H1 (cell line): ENCODE measurements at regions not wholly inside any gene's neighbourhood (a gene's known extent, or its start where the extent isn't known, plus 50 kb on each side); places are given as distances from the start of the nearest gene placed in this dataset.

Experiments used
- CTCF ChIA-PET: fragments of 300-600 bp; sonication (Branson Sonifier 250); formaldehyde crosslinking; loops from one replicate; lab custom pipeline; 2021; ENCODE audit not compliant: partially characterized antibody; lab: Charles Lee
- POLR2A ChIA-PET: fragments of 300-600 bp; sonication (Branson Sonifier 250); formaldehyde crosslinking; loops from one replicate; lab custom pipeline; 2021; ENCODE audit warnings: inconsistent platforms; ENCODE audit not compliant: partially characterized antibody; lab: Charles Lee
- DNase-seq, 2 experiments: peaks; one replicate each; pipeline versions ENCODE4 v3.0.0 to v3.0.0-alpha.2; 2010 to 2022; ENCODE audit warnings: low spot score in 2 of 2, low read depth in 1 of 2, mixed read lengths in 1 of 2
- FAIRE-seq: peaks from 2 replicates; lab custom pipeline; 2011; peaks lifted over from hg19 to GRCh38; lab: Jason Lieb, UNC
- H2AFZ ChIP-seq: 2 replicates; pipeline ENCODE4 v1.8.1; 2012; ENCODE audit warnings: low read length, inconsistent platforms
- H2AK5ac ChIP-seq: 2 replicates; pipeline ENCODE4 v1.6.1; 2013; ENCODE audit warnings: low read depth, low read length
- H2BK120ac ChIP-seq: replicated peaks from 2 replicates; pipeline ENCODE3; 2013; ENCODE audit warnings: low read depth, low read length, inconsistent platforms
- H2BK12ac ChIP-seq: 2 replicates; pipeline ENCODE4 v1.6.1; 2013; ENCODE audit warnings: low read depth, low read length
- H2BK15ac ChIP-seq: 2 replicates; pipeline ENCODE4 v1.6.1; 2013; ENCODE audit warnings: low read length
- H2BK20ac ChIP-seq: 2 replicates; pipeline ENCODE4 v1.6.1; 2013; ENCODE audit warnings: low read length
- H2BK5ac ChIP-seq: 2 replicates; pipeline ENCODE4 v1.6.1; 2013; ENCODE audit warnings: low read depth, low read length
- H3K14ac ChIP-seq: 2 replicates; pipeline ENCODE4 v1.6.1; 2013; ENCODE audit warnings: inconsistent platforms; ENCODE audit not compliant: insufficient read length
- H3K18ac ChIP-seq: 2 replicates; pipeline ENCODE4 v1.6.1; 2013; ENCODE audit warnings: low read length; ENCODE audit errors: extremely low read depth
- H3K23ac ChIP-seq: 2 replicates; pipeline ENCODE4 v1.6.1; 2013; ENCODE audit warnings: inconsistent platforms; ENCODE audit not compliant: insufficient read length
- H3K23me2 ChIP-seq: 2 replicates; pipeline ENCODE4 v1.6.1; 2013; ENCODE audit warnings: low read depth, low read length
- H3K27ac ChIP-seq: 2 replicates; pipeline ENCODE4 v1.6.1; 2011; ENCODE audit warnings: low read depth, low read length, inconsistent platforms
- H3K27me3 ChIP-seq, 4 experiments: replicated peaks in 1 of 4; 1 replicate in 1 of 4; 2 replicates in 3 of 4; pipeline versions ENCODE4 v1.6.1 to v1.8.1; 2011 to 2013; ENCODE audit warnings: low read length in 3 of 4, mild to moderate bottlenecking in 3 of 4, inconsistent platforms in 2 of 4, mixed read lengths in 2 of 4, moderate library complexity in 1 of 4; ENCODE audit not compliant: control insufficient read depth in 3 of 4, insufficient read depth in 3 of 4; ENCODE audit errors: extremely low read depth in 1 of 4
- H3K36me3 ChIP-seq, 4 experiments: 2 replicates each; pipeline versions ENCODE4 v1.6.1 to v1.8.1; 2011 to 2013; ENCODE audit warnings: mild to moderate bottlenecking in 4 of 4, low read length in 3 of 4, moderate library complexity in 2 of 4, control low read depth in 1 of 4, inconsistent platforms in 1 of 4; ENCODE audit not compliant: insufficient read depth in 4 of 4, control insufficient read depth in 2 of 4
- H3K4ac ChIP-seq: replicated peaks from 2 replicates; pipeline ENCODE3; 2013; ENCODE audit warnings: low read length, low read depth, mixed read lengths, inconsistent platforms; ENCODE audit not compliant: insufficient read length
- H3K4me1 ChIP-seq, 4 experiments: replicated peaks in 1 of 4; 1 replicate in 1 of 4; 2 replicates in 3 of 4; pipeline versions ENCODE4 v1.6.1 to v1.8.1; 2011 to 2013; ENCODE audit warnings: low read length in 3 of 4, inconsistent platforms in 2 of 4, mixed read lengths in 1 of 4; ENCODE audit not compliant: insufficient read depth in 4 of 4, control insufficient read depth in 3 of 4
- H3K4me2 ChIP-seq, 2 experiments: 2 replicates each; pipeline versions ENCODE4 v1.6.1 to v1.8.1; 2011 to 2013; ENCODE audit warnings: low read depth in 2 of 2, low read length in 2 of 2, control low read depth in 1 of 2, inconsistent platforms in 1 of 2, mild to moderate bottlenecking in 1 of 2; ENCODE audit not compliant: insufficient read depth in 1 of 2
- H3K4me3 ChIP-seq, 4 experiments: fragments of 200-600, 300-600 bp in 1 of 4; sonication (generic), shearing (Covaris generic), sonication (Bioruptor Twin) in 1 of 4; 2 replicates each; pipeline versions ENCODE4 v1.5.1 to v1.8.1; 2011 to 2016; ENCODE audit warnings: low read length in 4 of 4, low read depth in 3 of 4, control low read depth in 2 of 4, inconsistent platforms in 2 of 4, mild to moderate bottlenecking in 2 of 4, mixed read lengths in 1 of 4, moderate library complexity in 1 of 4; ENCODE audit not compliant: insufficient read depth in 2 of 4; ENCODE audit errors: extremely low read depth in 1 of 4
- H3K56ac ChIP-seq: replicated peaks from 2 replicates; pipeline ENCODE3; 2013; ENCODE audit warnings: low read depth, mild to moderate bottlenecking, mixed read lengths, low read length, inconsistent platforms; ENCODE audit not compliant: insufficient read length
- H3K79me1 ChIP-seq: 2 replicates; pipeline ENCODE4 v1.6.1; 2013; ENCODE audit warnings: low read depth, low read length, control low read depth
- H3K79me2 ChIP-seq, 2 experiments: 2 replicates each; pipeline versions ENCODE4 v1.6.1 to v1.8.1; 2012 to 2013; ENCODE audit warnings: low read length in 2 of 2, mild to moderate bottlenecking in 2 of 2, inconsistent platforms in 1 of 2; ENCODE audit not compliant: insufficient read depth in 2 of 2, control insufficient read depth in 1 of 2
- H3K9ac ChIP-seq, 4 experiments: replicated peaks in 1 of 4; 1 replicate in 1 of 4; 2 replicates in 3 of 4; pipeline versions ENCODE4 v1.6.1 to v1.8.1; 2011 to 2013; ENCODE audit warnings: low read depth in 3 of 4, low read length in 3 of 4, control low read depth in 2 of 4, mild to moderate bottlenecking in 2 of 4, moderate library complexity in 2 of 4, inconsistent platforms in 1 of 4; ENCODE audit errors: extremely low read depth in 1 of 4
- H3K9me3 ChIP-seq, 2 experiments: 2 replicates each; pipeline versions ENCODE4 v1.6.1 to v1.8.1; 2012 to 2013; ENCODE audit warnings: mild to moderate bottlenecking in 2 of 2, moderate library complexity in 2 of 2, control low read depth in 1 of 2, inconsistent platforms in 1 of 2, low read depth in 1 of 2, low read length in 1 of 2, mixed read lengths in 1 of 2; ENCODE audit not compliant: insufficient read depth in 2 of 2
- H4K20me1 ChIP-seq, 2 experiments: replicated peaks in 1 of 2; 2 replicates each; pipeline versions ENCODE3 to v1.8.1; 2011 to 2013; ENCODE audit warnings: inconsistent platforms in 2 of 2, low read length in 2 of 2, mild to moderate bottlenecking in 1 of 2; ENCODE audit not compliant: insufficient read depth in 2 of 2, control insufficient read depth in 1 of 2
- H4K5ac ChIP-seq: 2 replicates; pipeline ENCODE4 v1.6.1; 2013; ENCODE audit warnings: low read length, low read depth, mixed read lengths, inconsistent platforms; ENCODE audit not compliant: insufficient read length
- H4K8ac ChIP-seq: 2 replicates; pipeline ENCODE4 v1.8.0; 2013; ENCODE audit warnings: mild to moderate bottlenecking, moderate library complexity, low read length, inconsistent platforms; ENCODE audit not compliant: insufficient read depth; ENCODE audit errors: extremely low read depth
- H4K91ac ChIP-seq: replicated peaks from 2 replicates; pipeline ENCODE3; 2013; ENCODE audit warnings: low read length, mixed read lengths, inconsistent platforms; ENCODE audit not compliant: insufficient read length
- BRCA1 ChIP-seq: IDR thresholded peaks from 2 replicates; pipeline ENCODE4 v1.6.1; 2012; ENCODE audit warnings: low read depth, low read length, improper control_type of control experiment
- CEBPB ChIP-seq: IDR thresholded peaks from 2 replicates; pipeline ENCODE4 v1.6.1; 2012; ENCODE audit warnings: low read depth, low read length
- EP300 ChIP-seq, 2 experiments: IDR thresholded peaks; 1 replicate in 1 of 2; 2 replicates in 1 of 2; pipeline ENCODE4 v1.6.1; 2011 to 2012; ENCODE audit warnings: low read depth in 2 of 2, low read length in 2 of 2, mild to moderate bottlenecking in 2 of 2, borderline replicate concordance in 1 of 2, inconsistent platforms in 1 of 2, moderate library complexity in 1 of 2
- EZH2 ChIP-seq: fragments of 200-600 bp; sonication (generic); IDR thresholded peaks from 2 replicates; pipeline ENCODE4 v1.7.1; 2012; ENCODE audit warnings: low read depth, mild to moderate bottlenecking, moderate library complexity, low read length, inconsistent platforms; ENCODE audit not compliant: severe bottlenecking
- HDAC2 ChIP-seq, 2 experiments: fragments of 300-600 bp in 1 of 2; sonication (generic) in 1 of 2; IDR thresholded peaks; 2 replicates each; pipeline ENCODE4 v1.6.1; 2011 to 2012; ENCODE audit warnings: low read depth in 2 of 2, low read length in 2 of 2, mild to moderate bottlenecking in 2 of 2, moderate library complexity in 2 of 2, borderline replicate concordance in 1 of 2, inconsistent platforms in 1 of 2
- POU5F1 ChIP-seq: IDR thresholded peaks from 2 replicates; pipeline ENCODE4 v1.6.1; 2011; ENCODE audit warnings: low read depth, mild to moderate bottlenecking, low read length, moderate library complexity
- RFX5 ChIP-seq: IDR thresholded peaks from 2 replicates; pipeline ENCODE4 v1.6.1; 2011; ENCODE audit warnings: low read depth, low read length, improper control_type of control experiment, borderline replicate concordance
- RNF2 ChIP-seq: fragments of 200-900, 300-1000 bp; sonication (generic); IDR thresholded peaks from 2 replicates; pipeline ENCODE4 v1.7.1; 2016; ENCODE audit warnings: borderline replicate concordance, low read depth, mild to moderate bottlenecking, antibody characterized with exemption, low read length; ENCODE audit not compliant: poor library complexity, severe bottlenecking; ENCODE audit errors: missing control alignments
- RXRA ChIP-seq: IDR thresholded peaks from 2 replicates; pipeline ENCODE4 v1.6.1; 2011; ENCODE audit warnings: low read depth, mild to moderate bottlenecking, low read length, moderate library complexity; ENCODE audit not compliant: insufficient read depth
- SP1 ChIP-seq: IDR thresholded peaks from 2 replicates; pipeline ENCODE4 v1.6.1; 2011; ENCODE audit warnings: low read depth, low read length
- WGBS, 2 experiments: shearing (Covaris generic) in 1 of 2; methylation state at CpG; one replicate each; pipeline versions ENCODE4 v1.1.6 to v1.1.7; 2013 to 2015; ENCODE audit warnings: low lambda C conversion rate in 2 of 2, mixed read lengths in 2 of 2, inconsistent platforms in 1 of 2, low coverage in 1 of 2, missing lambda C conversion rate in 1 of 2; ENCODE audit not compliant: insufficient replicate concordance in 2 of 2, insufficient coverage in 1 of 2, insufficient read length in 1 of 2; ENCODE audit errors: extremely low coverage in 1 of 2, missing lambda C conversion rate in 1 of 2; 5-methylcytosine and 5-hydroxymethylcytosine counted together

DNA sequence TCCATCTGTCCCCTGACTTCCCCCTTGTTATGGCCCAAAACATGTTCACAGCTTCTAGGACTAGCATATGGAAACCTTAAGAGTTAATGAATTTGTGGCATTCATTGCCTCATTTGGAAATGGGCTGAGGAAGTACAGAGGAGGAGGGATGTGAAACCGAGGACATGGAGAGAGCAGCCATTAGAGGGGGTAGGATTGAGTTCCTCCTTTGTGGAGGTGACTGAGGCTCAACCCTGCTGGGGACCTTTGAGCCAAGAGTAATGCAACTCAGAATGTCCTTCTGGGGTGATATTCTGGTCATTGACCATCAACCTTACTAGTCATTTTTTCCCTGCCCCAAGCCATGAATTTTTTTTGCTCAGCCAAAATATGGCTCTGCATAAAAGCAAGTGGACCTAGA is 109.4 kb downstream of the ZNF518B start:
- Histone ChIP-seq H2BK5ac (no peak overlapping the region), H4K91ac (no peak overlapping the region), H4K8ac (no peak overlapping the region), H3K14ac (no peak overlapping the region), H3K4me1 (no peaks in the 10 kb centered on the region), H3K4me2 (no peak overlapping the region), H4K20me1 (no peaks in the 10 kb centered on the region), H2BK15ac (no peak overlapping the region), H3K23me2 (no peaks in the 10 kb centered on the region), H3K18ac (no peak overlapping the region), H4K5ac (no peak overlapping the region), H3K23ac (no peak overlapping the region), H3K79me2 (no peaks in the 10 kb centered on the region), H3K56ac (no peak overlapping the region), H2BK20ac (no peak overlapping the region), H3K27ac (no peak overlapping the region), H2BK12ac (no peak overlapping the region), H3K4ac (no peak overlapping the region), H2AK5ac (no peak overlapping the region), H3K79me1 (no peaks in the 10 kb centered on the region), H2AFZ (no peak overlapping the region), H3K4me3 (no peak overlapping the region), H3K9me3 (no peaks in the 10 kb centered on the region), H3K27me3 (no peaks in the 10 kb centered on the region), H2BK120ac (no peak overlapping the region), H3K36me3 (no peaks in the 10 kb centered on the region), H3K9ac (no peak overlapping the region)
- DNase-seq (no peak), FAIRE-seq (no peak)
- CTCF ChIA-PET, result no interaction called here
- POLR2A ChIA-PET, result no interaction called here
- WGBS, 2 experiments, result 90% methylated on average over 1 of the region's 1 CpG; no CpG with 5 or more reads in 1 of the 2 experiments
- TF ChIP-seq SP1 (no peak), BRCA1 (no peak), CEBPB (no peak), RNF2 (no peak), RXRA (no peak), RFX5 (no peak), HDAC2 (IDR thresholded peaks at IDR 0.05; ENCODE audit: borderline replicate concordance in 1 of 2, low read depth in 2 of 2, low read length in 2 of 2) (no peak), POU5F1 (no peak), EZH2 (no peak), EP300 (IDR thresholded peaks at IDR 0.05; ENCODE audit: borderline replicate concordance in 1 of 2, low read depth in 2 of 2, low read length in 2 of 2) (no peak)
